Raji (cell line): ENCODE measurements at regions not wholly inside any gene's neighbourhood (a gene's known extent, or its start where the extent isn't known, plus 50 kb on each side); places are given as distances from the start of the nearest gene placed in this dataset.
A peak's percentile ranks its signal among the peaks of the same experiment; 100 is the strongest.

Experiments
- POLR2A ChIP-seq: IDR thresholded peaks from 2 replicates; pipeline ENCODE4 v1.6.1; 2011; ENCODE audit warnings: low read depth, low read length, control low read depth; ENCODE audit not compliant: insufficient read depth

DNA sequence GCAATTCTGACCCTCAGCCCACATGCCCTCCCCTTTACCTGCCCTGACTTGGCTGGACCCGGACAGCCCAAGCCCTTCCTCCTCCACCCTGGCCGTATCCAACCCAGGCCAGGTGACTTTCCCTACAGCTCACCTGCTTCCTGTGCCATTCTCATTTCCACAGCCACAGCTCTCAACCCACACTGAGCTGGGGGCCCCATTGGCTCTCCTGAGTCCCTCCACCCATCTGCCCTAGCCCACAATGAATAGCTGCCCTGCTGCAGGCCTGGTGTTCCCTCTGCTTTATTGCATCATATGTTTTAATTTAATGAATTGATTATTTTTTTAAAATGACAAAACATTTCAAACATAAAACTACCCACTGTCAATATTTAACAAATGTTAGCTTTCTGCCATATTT is 118.5 kb upstream of the BACH2 start:
- no peak for TF ChIP-seq POLR2A

DNA sequence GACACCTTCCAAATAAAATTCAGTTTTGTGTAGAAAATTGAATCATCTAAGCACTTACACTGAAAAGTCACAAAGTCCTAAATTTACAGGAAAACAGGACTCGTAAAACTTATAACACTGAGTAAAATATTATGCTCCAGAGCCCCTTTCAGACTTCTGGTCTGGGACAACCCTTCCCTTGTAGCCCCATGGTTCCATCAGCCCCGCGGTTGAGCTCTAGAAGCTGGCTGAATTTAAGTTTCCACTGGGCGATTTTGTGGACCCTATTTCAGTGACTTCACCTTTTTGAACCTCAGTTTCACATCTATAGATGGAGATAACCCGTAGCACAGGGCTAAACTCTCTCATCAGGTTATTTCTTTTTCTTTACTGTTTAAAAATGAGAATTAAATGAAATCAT is 117.7 kb upstream of the BACH2 start:
- TF ChIP-seq POLR2A = no peak

DNA sequence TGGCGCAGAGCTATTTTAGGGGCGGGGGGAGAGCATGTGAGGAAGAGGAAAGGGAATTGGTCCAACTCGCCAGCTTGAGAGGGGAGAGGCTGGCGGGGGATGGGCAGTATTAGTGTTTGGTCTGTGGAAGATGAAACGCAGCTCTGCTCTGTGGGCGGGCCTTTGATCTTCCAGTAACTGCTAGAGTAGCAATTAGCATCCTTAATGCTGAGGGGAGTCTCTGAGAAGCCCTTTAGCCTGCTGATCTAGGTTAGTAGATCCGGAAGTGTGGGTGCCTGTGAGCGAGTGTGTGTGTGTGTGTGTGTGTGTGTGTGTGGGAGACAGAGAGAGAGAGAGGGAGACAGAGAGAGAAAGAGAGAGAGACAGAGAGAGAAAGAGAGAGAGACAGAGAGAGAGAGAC is 117.2 kb upstream of the BACH2 start:
- no peak for TF ChIP-seq POLR2A

DNA sequence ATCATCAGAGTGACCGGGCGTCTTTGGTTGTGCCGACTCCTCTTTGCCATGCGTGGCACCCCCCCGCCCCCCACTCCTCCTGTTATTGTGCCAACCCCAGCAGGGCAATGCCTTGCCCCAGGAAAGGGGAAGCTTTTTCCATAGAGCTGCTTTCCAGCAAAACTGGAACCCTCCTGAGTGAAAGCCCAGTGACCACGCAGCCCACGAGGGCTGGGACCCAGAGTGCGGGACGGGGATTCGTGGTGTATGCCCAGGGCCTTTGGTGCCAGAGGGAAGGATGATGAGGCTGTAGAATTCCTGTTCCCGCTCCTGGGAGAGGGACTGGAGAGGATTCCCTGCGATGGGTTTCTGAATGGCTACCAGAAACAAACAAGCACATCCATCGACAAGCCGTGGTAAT is 116.8 kb upstream of the BACH2 start:
- no peak for TF ChIP-seq POLR2A

DNA sequence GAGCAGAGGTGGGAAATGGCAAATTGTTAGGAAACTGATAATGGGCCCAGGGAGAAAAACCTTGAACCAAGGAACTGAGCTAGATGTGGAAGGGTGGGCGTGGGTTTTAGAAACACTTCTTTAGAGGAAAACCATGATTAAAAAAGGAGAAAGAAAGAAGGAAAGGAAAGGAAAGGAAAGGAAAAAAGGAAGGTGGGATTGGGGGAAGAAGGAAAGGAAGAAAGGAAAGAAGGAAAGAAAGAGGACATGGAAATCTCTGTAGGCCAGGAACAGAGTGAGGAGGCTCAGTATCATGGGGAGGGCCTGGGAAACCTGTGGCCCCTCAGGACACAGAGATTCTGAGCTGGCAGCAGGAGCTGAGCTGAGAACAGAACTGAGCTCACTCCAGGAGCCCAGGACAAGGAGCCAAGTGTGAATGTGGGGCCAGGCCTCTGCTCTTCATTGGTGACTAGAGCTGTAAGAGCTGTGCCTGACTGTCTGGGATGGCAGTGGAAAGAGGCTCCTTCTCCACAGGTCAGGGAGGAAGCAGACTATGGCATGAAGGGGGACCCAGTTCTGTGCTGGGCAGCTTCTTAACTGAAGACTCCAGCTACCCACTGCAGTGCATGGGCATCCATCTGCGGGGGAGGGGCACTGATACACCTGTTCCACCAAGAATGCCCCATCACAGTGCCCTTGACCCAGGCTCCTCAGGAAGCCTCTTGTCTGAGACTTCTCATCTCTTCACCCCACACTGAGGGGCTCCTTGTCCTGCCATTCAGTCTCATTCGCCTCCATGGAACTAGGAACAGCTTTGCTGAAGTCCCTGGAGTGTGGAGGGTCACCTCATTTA is 116.1 kb upstream of the BACH2 start:
- TF ChIP-seq POLR2A = no peak

DNA sequence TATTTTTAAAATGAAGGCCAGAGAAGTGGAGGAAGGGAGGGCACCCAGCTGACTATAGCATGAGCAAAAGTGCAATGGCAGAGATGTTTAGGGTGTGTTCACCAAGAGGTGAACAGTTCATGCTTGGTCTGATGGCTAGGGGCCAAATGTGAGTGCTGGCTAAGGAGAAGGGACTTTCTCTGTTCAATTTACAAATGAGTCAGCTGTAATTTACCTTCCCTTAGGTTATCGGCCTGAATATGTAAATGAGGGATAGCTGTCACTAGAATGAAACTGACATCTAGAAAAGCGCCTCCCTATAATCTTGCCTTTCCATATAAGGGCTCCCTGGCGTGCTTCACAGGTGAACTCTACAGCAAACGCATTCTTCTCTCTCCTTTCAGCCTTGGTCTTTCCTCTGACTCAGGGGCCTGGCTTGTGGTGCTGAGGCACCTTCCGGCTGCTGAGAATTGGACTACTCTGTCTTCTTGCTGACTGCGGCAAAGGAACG is 114.7 kb upstream of the BACH2 start:
- TF ChIP-seq POLR2A = peak; percentile 50

DNA sequence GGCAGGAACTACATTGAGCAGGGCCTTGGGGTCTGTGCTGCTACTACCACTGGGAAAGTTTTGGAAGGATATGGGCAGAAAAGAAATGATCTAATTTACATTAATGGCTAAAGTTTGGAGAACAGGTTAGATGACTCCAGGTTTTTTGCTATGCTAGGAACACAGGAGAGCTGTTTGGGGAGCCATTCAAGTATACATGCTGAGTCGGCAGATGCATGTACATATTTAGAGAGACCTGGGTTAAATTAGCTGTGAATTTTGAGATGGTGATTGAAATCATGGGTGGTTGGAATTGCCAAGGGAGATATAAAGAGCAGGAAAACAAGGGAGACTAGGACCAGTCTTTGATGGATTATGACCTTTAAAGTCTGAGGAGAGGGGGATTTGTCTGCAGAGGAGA is 113.1 kb upstream of the BACH2 start:
- TF ChIP-seq POLR2A = no peak

DNA sequence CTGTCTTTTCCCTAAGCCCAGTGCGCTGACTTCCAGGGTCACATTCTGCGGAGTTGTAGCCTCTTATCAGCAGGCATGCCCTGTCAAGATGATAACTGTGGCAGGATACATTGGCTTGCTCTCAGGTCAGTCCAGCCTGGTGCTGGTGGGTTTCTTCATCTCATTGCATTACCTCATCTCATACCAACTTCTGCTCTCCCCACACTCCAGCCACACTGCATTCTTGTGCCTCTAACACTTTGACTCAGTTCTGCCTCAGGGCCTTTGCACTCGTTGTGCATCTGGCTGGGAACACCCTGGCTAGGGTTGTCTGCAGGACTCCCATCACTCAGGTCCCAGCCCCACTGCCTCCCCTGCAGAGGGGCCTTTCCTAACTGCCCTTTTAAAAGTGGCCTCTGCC is 110.3 kb upstream of the BACH2 start:
- no peak for TF ChIP-seq POLR2A

DNA sequence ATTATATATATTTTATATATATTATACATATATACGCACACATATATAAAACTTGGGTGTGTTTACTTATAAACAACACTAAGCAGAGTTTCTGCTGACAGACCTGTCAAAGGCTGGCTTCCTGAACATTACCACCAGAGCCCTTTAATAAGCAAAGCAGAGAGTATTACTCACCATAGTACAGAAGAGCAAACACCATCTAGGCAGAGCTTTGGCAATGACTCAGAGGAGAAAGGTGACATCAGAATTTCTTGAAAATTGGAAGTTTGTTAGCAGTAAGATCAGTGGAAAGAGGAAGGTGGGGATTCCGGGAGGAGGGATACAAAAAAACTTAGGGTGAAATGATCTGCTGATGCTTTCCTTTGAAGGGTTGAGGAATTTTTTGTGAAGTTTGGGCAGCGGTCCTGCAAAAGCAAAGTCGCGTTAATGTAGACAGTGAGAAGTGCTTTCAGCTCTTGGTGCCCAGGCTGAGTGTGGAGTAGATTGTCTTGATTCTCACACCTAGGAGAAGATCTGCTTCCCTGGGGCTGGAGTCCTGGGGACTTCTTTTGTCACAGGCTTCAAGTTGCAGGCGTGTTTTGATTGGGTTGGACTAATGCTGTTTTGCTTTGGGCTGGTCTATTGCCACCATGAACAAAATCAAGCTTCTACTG is 109.6 kb upstream of the BACH2 start:
- TF ChIP-seq POLR2A = no peak

DNA sequence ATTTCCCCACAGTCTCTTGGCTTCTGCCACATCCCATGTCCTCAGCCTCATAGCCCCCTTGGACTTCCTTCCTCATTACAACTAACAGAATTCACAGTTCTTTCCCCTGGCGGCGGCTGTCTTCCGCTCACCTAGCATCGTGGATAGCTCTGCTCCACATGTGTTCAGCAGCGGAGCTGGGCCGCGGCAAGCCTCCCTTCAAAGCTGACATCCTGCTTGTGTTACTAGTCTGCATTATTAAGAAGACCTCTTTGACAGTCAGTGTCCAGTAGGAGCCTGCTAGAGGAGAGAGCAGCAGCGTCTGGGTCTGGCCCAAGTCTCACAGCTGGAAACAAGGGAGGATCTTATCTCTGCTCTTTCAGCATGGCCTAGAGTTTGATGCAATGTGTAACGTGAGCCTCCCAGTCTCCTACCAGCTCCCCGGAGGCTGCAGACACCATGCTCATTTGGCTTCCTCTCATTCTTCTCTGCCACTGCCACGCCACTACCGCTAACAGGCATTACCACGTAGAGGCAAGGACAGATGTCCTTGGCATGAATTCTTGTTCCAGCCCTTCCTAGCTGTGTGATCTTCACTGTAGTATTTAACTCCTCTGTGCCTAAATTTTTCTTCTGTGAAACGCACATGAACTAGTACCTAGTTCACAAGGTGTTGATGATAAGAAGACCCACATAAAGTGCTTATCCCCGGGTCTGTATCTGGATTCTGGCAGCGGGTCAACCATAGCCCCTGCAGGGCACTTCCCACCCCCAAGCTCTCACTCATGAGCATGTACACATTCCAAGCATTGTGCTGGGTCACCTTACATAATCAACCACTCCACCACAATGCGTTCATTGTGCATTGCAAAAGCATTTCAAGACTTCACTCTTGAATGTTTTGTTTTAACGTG is 107.1 kb upstream of the BACH2 start:
- TF ChIP-seq POLR2A = no peak

DNA sequence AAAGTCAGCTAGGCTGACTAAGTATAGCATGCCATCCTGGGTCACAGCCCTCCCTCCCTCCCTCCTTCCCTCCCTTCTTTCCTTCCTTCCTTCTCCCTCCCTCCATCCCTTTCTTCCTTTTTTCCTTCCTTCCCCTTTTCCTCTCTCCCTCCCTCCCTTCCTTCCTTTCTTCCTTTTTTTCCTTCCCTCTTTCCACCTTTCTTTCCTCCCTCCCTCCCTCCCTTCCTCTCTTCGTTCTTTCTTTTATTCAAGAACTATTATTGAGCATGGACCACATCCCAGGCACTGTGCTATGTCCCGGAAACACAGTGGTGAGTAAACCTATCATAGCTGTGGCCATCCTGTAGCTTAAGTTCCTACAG is 106.2 kb upstream of the BACH2 start:
- no peak for TF ChIP-seq POLR2A

DNA sequence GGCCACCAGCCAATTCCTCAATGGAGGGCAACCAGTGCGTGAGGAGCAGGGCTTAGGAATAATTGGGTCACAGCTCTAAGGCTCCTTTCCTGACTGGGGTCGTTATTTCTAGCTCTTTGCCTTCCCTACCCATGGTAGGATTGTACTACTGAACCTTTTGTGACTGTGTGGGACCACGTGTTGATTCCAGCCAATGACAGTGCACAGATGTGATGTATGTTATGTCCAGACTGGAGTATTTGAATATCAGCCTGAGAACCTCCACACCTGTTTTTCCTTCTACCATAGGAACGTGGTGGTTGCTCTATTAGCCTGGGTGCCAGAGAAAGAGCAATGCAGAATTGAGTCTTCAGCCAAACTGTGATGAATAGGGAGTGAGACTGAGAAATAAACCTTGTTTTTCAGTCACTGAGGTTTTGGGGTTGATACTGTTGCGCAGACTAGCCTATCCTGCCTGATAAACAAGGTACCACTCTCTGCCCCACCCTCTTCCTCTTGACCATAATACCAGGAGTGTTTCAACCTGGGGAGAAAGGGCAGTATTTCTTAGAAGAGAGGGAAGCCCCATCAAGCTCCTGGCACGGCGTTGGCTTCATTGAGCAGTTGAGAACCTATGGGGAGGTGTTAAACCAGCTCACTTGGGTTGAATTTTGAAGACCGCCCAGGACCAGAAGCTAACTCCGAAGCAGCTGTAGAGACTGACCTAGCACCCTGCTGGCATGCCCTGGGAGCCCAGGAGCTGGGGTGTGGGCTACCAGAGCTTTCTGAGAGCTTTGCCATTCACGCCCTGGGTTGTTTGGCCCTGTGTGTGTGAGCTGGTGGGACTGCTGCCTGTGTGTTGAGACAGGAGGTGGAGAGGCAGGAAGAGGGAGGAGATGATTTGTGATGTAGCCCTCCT is 105.5 kb upstream of the BACH2 start:
- no peak for TF ChIP-seq POLR2A

DNA sequence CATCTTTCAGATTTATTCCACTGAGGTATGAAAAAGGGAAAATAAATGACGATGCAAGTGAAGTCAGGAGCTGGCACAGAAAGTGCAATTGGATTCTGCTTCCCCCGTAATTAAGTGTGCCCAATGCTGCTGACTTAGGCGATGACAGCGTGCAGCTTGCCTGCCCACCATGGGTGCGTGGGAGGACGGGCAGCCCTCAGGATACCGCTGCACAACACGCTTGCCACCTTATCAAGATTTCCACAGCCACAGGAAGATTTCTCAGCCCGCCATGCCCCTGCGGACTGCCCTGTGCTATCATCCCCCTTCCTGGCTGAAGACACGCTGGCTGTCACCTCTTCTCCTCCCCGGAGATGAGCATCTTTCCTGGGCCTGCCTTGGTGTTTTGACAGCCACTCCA is 103.3 kb upstream of the BACH2 start:
- TF ChIP-seq POLR2A = no peak

DNA sequence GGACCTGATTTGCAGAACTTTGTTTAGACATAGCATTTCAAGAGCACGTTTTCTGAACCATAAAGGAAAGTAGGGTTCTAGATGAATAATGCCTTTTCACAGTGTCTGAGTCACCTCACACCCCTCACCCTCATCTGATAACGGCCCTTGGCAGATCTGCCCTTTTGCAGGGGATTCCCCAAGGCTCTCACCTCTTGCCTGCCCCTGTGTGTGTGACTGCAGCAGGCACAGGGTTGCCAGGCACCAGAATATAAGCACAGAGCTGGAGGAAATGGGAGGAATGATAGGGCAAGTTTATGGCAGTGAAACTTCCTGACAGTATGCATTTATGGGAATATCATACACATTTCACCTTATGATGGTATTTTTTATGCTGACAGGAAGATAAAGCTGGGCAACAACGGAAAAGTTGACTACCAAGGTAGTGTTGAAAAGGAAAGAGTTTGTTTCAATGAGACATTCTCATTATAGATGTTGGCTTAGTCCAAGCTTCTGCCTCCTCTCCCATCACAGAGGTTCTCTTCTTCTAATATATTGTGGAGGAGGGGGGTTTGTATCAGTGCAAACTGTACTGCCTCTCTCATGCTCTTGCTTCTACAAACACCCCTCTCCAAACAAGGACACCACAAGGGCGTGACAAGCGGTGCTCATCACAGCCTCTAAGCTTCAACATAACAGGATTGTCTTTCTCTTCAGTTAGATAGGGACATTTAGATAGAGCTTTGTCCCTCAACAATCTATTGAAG is 101.5 kb upstream of the BACH2 start:
- TF ChIP-seq POLR2A = no peak
